ENCODE measurements at regions not wholly inside any gene's neighbourhood (a gene's known extent, or its start where the extent isn't known, plus 50 kb on each side); places are given as distances from the start of the nearest gene placed in this dataset.

GRCh38 chr6:134706806-134707205, 243.1 kb downstream of the ALDH8A1 start:
- TF ChIP-seq PATZ1 (CRISPR knock-in tag; IDR thresholded peaks at IDR 0.05; ENCODE audit: borderline replicate concordance) (no peak), GLIS3 (CRISPR knock-in tag; IDR thresholded peaks at IDR 0.05) (no peak), ZFP3 (CRISPR knock-in tag; IDR thresholded peaks at IDR 0.05) (no peak), ZC3H10 (CRISPR knock-in tag; IDR thresholded peaks at IDR 0.05) (no peak), ISL1 (CRISPR knock-in tag; IDR thresholded peaks at IDR 0.05) (no peak), ZFP30 (CRISPR knock-in tag; IDR thresholded peaks at IDR 0.05) (no peak), ARNTL (CRISPR knock-in tag; IDR thresholded peaks at IDR 0.05; ENCODE audit: borderline replicate concordance, low read depth) (no peak), ESRRG (CRISPR knock-in tag; IDR thresholded peaks at IDR 0.05) (no peak), CREB5 (CRISPR knock-in tag; IDR thresholded peaks at IDR 0.05; ENCODE audit: low read depth) (no peak), RARB (CRISPR knock-in tag; IDR thresholded peaks at IDR 0.05) (no peak), ZNF70 (CRISPR knock-in tag; IDR thresholded peaks at IDR 0.05) (no peak), OSR1 (CRISPR knock-in tag; IDR thresholded peaks at IDR 0.05) (no peak)

Measured in SK-N-SH treated with all-trans-retinoic acid at 6 μM for 48 hours (cell line).